ENCODE measurements at regions not wholly inside any gene's neighbourhood (a gene's known extent, or its start where the extent isn't known, plus 50 kb on each side); places are given as distances from the start of the nearest gene placed in this dataset.

- Histone ChIP-seq H4K20me1 (ENCODE audit: insufficient read depth, low read length) (no peaks in the 10 kb centered on the region), H3K27ac (ENCODE audit: extremely low read length, insufficient read depth, low read length) (no peak overlapping the region), H3K79me2 (ENCODE audit: insufficient read depth, low read length) (no peaks in the 10 kb centered on the region), H3K9me3 (ENCODE audit: low read length) (peaks cover 8% of the 10 kb centered on the region; the same call in 1 of the 2 replicates), H3K9ac (ENCODE audit: insufficient read depth, low read depth, low read length) (no peak overlapping the region), H3K4me2 (ENCODE audit: low read depth, low read length) (no peak overlapping the region), H3K4me3 (replicated peaks in 1 of 3; ENCODE audit: insufficient read depth in 1 of 3, low read depth in 2 of 3, low read length in 3 of 3) (no peak overlapping the region), H3K4me1 (ENCODE audit: insufficient read depth, low read length) (no peaks in the 10 kb centered on the region), H3K36me3 (replicated peaks in 1 of 2; ENCODE audit: control insufficient read depth in 1 of 2, insufficient read depth in 2 of 2, low read length in 2 of 2) (no peaks in the 10 kb centered on the region), H2AFZ (ENCODE audit: low read length) (no peak overlapping the region), H3K27me3 (ENCODE audit: control insufficient read depth in 1 of 2, insufficient read depth in 2 of 2, low read length in 2 of 2) (no peaks in the 10 kb centered on the region)
- ChIA-PET CTCF (ENCODE audit: low intra/inter-chr PET ratio, low total read pairs) (no interaction called here), POLR2A (no interaction called here)
- ATAC-seq (peak; percentile 31; the same call in 2 of the 3 replicates), FAIRE-seq (no peak), DNase-seq (ENCODE audit: low spot score) (peak; percentile 4)
- in situ Hi-C loops (cut with HindIII; ENCODE audit: extremely low pct_ligation_motif_present, low pct_unique_long_range_greater_than_20kb) (no loop called here), intact Hi-C loops (cut with micrococcal nuclease; ENCODE audit: unreplicated experiment) (loop anchor here (2.0 kb wide), 1 partner anchor 650 kb away; no protein-coding TSS in a partner anchor)
- BruUV-seq (replicated peaks) = no TSS peak
- TF ChIP-seq STAG1 (CRISPR knock-in tag; IDR thresholded peaks at IDR 0.05) = peak; percentile 44
- peak; percentile 30 for TF ChIP-seq CTCF (CRISPR knock-in tag; IDR thresholded peaks at IDR 0.05)
- peak; percentile 56; the same call in 1 of the 2 replicates for TF ChIP-seq CEBPB (IDR thresholded peaks at IDR 0.05; ENCODE audit: borderline replicate concordance, low read depth, low read length)
- TF ChIP-seq ARNTL (CRISPR knock-in tag; IDR thresholded peaks at IDR 0.05) = no peak
- TF ChIP-seq ZNF605 (CRISPR knock-in tag; IDR thresholded peaks at IDR 0.05) = no peak
- TF ChIP-seq CEBPG (CRISPR knock-in tag; IDR thresholded peaks at IDR 0.05) = peak; percentile 72; the same call in 1 of the 2 replicates
- WGBS (ENCODE audit: low lambda C conversion rate) = 5% methylated on average over 2 of the region's 2 CpGs
These were observed 179.1 kb downstream of the FAM170A start for GRCh38 chr5:119808474-119808873.

- Histone ChIP-seq H3K79me2 (ENCODE audit: insufficient read depth, low read length) (no peaks in the 10 kb centered on the region), H3K27me3 (ENCODE audit: control insufficient read depth in 1 of 2, insufficient read depth in 2 of 2, low read length in 2 of 2) (no peaks in the 10 kb centered on the region), H2AFZ (ENCODE audit: low read length) (no peak overlapping the region), H4K20me1 (ENCODE audit: insufficient read depth, low read length) (no peaks in the 10 kb centered on the region), H3K9ac (ENCODE audit: insufficient read depth, low read depth, low read length) (no peak overlapping the region), H3K27ac (ENCODE audit: extremely low read length, insufficient read depth, low read length) (no peak overlapping the region), H3K4me3 (replicated peaks in 1 of 3; ENCODE audit: insufficient read depth in 1 of 3, low read depth in 2 of 3, low read length in 3 of 3) (no peak overlapping the region), H3K36me3 (replicated peaks in 1 of 2; ENCODE audit: control insufficient read depth in 1 of 2, insufficient read depth in 2 of 2, low read length in 2 of 2) (no peaks in the 10 kb centered on the region), H3K9me3 (ENCODE audit: low read length) (peaks cover 8% of the 10 kb centered on the region; the same call in 1 of the 2 replicates), H3K4me1 (ENCODE audit: insufficient read depth, low read length) (no peaks in the 10 kb centered on the region), H3K4me2 (ENCODE audit: low read depth, low read length) (no peak overlapping the region)
- POLR2A ChIA-PET = no interaction called here
- CTCF ChIA-PET (ENCODE audit: low intra/inter-chr PET ratio, low total read pairs) = no interaction called here
- no peak for ATAC-seq
- intact Hi-C loops (cut with micrococcal nuclease; ENCODE audit: unreplicated experiment) (no loop called here), in situ Hi-C loops (cut with HindIII; ENCODE audit: extremely low pct_ligation_motif_present, low pct_unique_long_range_greater_than_20kb) (no loop called here)
- no peak for DNase-seq (ENCODE audit: low spot score)
- no TSS peak for BruUV-seq (replicated peaks)
- no peak for FAIRE-seq
- TF ChIP-seq ZNF639 (CRISPR knock-in tag; conservative IDR thresholded peaks at IDR 0.05) (no peak), ZMAT5 (CRISPR knock-in tag; IDR thresholded peaks at IDR 0.05; ENCODE audit: borderline replicate concordance, low read depth) (no peak), ZEB1 (IDR thresholded peaks at IDR 0.05; ENCODE audit: insufficient replicate concordance, low read depth) (no peak), ZNF720 (CRISPR knock-in tag; IDR thresholded peaks at IDR 0.05) (no peak), ATF3 (CRISPR knock-in tag; IDR thresholded peaks at IDR 0.05) (no peak), MTA1 (CRISPR knock-in tag; IDR thresholded peaks at IDR 0.05; ENCODE audit: borderline replicate concordance) (no peak), ZNF660 (CRISPR knock-in tag; IDR thresholded peaks at IDR 0.05; ENCODE audit: borderline replicate concordance, low read depth) (no peak), REPIN1 (CRISPR knock-in tag; IDR thresholded peaks at IDR 0.05; ENCODE audit: borderline replicate concordance, low read depth) (no peak)
These were observed 180.9 kb downstream of the FAM170A start for GRCh38 chr5:119810217-119810616.

Measured in HepG2 (cell line).